ENCODE measurements at regions not wholly inside any gene's neighbourhood (a gene's known extent, or its start where the extent isn't known, plus 50 kb on each side); places are given as distances from the start of the nearest gene placed in this dataset.

GRCh38 chr3:162132981-162133380 lies 636.4 kb downstream of the OTOL1 start (continued):
- TF ChIP-seq, protein P1, sequence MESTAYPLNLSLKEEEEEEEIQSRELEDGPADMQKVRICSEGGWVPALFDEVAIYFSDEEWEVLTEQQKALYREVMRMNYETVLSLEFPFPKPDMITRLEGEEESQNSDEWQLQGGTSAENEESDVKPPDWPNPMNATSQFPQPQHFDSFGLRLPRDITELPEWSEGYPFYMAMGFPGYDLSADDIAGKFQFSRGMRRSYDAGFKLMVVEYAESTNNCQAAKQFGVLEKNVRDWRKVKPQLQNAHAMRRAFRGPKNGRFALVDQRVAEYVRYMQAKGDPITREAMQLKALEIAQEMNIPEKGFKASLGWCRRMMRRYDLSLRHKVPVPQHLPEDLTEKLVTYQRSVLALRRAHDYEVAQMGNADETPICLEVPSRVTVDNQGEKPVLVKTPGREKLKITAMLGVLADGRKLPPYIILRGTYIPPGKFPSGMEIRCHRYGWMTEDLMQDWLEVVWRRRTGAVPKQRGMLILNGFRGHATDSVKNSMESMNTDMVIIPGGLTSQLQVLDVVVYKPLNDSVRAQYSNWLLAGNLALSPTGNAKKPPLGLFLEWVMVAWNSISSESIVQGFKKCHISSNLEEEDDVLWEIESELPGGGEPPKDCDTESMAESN (CRISPR knock-in tag; conservative IDR thresholded peaks at IDR 0.05), result no peak
- no peak for TF ChIP-seq ZNF136 (CRISPR knock-in tag; IDR thresholded peaks at IDR 0.05; ENCODE audit: low read depth)

DNA sequence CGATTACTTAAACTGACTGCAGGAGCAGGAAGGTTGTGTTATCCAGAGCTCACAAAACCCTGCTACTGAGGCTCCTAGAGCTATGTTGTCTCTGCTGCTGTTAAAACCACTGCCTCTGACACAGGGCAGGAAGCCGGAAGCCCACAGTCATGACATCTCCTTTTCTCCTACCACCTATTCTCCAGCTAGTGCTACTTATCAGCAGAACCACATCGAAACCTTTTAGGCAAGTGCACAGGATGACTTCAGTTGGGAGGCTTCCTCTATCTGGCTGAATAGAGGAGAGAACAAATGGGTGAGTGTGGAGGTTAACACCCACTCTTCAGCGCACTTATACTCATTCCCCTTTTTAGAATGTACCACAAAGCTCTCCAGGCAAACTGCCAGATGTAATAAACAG lies 638.0 kb downstream of the OTOL1 start:
- H3K79me2 ChIP-seq (ENCODE audit: insufficient read depth, low read length), result no peaks in the 10 kb centered on the region
- intact Hi-C loops (cut with micrococcal nuclease; ENCODE audit: unreplicated experiment) (no loop called here), in situ Hi-C loops (cut with HindIII; ENCODE audit: extremely low pct_ligation_motif_present, low pct_unique_long_range_greater_than_20kb) (no loop called here)
- no peak overlapping the region for H3K9ac ChIP-seq (ENCODE audit: insufficient read depth, low read depth, low read length)
- ChIA-PET CTCF (ENCODE audit: low intra/inter-chr PET ratio, low total read pairs) (no interaction called here), POLR2A (no interaction called here)
- H3K4me1 ChIP-seq (ENCODE audit: insufficient read depth, low read length), result no peaks in the 10 kb centered on the region
- H3K27me3 ChIP-seq (ENCODE audit: control insufficient read depth in 1 of 2, insufficient read depth in 2 of 2, low read length in 2 of 2), result no peaks in the 10 kb centered on the region
- no peaks in the 10 kb centered on the region for H3K9me3 ChIP-seq (ENCODE audit: low read length)
- H3K4me2 ChIP-seq (ENCODE audit: low read depth, low read length), result no peak overlapping the region
- DNase-seq (ENCODE audit: low spot score) (no peak), FAIRE-seq (no peak), ATAC-seq (no peak)
- WGBS (ENCODE audit: low lambda C conversion rate), result 17% methylated on average over 4 of the region's 4 CpGs
- no peak overlapping the region for H3K27ac ChIP-seq (ENCODE audit: extremely low read length, insufficient read depth, low read length)
- no peaks in the 10 kb centered on the region for H3K36me3 ChIP-seq (replicated peaks in 1 of 2; ENCODE audit: control insufficient read depth in 1 of 2, insufficient read depth in 2 of 2, low read length in 2 of 2)
- H3K4me3 ChIP-seq (replicated peaks in 1 of 3; ENCODE audit: insufficient read depth in 1 of 3, low read depth in 2 of 3, low read length in 3 of 3), result no peak overlapping the region
- BruUV-seq (replicated peaks), result no TSS peak
- no peaks in the 10 kb centered on the region for H4K20me1 ChIP-seq (ENCODE audit: insufficient read depth, low read length)
- no peak overlapping the region for H2AFZ ChIP-seq (ENCODE audit: low read length)
- TF ChIP-seq, protein P2, sequence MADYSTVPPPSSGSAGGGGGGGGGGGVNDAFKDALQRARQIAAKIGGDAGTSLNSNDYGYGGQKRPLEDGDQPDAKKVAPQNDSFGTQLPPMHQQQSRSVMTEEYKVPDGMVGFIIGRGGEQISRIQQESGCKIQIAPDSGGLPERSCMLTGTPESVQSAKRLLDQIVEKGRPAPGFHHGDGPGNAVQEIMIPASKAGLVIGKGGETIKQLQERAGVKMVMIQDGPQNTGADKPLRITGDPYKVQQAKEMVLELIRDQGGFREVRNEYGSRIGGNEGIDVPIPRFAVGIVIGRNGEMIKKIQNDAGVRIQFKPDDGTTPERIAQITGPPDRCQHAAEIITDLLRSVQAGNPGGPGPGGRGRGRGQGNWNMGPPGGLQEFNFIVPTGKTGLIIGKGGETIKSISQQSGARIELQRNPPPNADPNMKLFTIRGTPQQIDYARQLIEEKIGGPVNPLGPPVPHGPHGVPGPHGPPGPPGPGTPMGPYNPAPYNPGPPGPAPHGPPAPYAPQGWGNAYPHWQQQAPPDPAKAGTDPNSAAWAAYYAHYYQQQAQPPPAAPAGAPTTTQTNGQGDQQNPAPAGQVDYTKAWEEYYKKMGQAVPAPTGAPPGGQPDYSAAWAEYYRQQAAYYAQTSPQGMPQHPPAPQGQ (CRISPR knock-in tag; IDR thresholded peaks at IDR 0.05; ENCODE audit: borderline replicate concordance), result no peak
- TF ChIP-seq FIP1L1 (IDR thresholded peaks at IDR 0.05; ENCODE audit: borderline replicate concordance, insufficient read depth, low read depth, low read length) (no peak), DBP (CRISPR knock-in tag; IDR thresholded peaks at IDR 0.05; ENCODE audit: not compliant biosample characterization) (no peak), FOXP1 (IDR thresholded peaks at IDR 0.05) (no peak), FOXP1 (CRISPR knock-in tag; IDR thresholded peaks at IDR 0.05) (no peak), IRF1 (CRISPR knock-in tag; IDR thresholded peaks at IDR 0.05; ENCODE audit: low read depth) (no peak), SPEN (CRISPR knock-in tag; IDR thresholded peaks at IDR 0.05; ENCODE audit: low read depth) (no peak), GLI4 (CRISPR knock-in tag; IDR thresholded peaks at IDR 0.05; ENCODE audit: borderline replicate concordance) (no peak), ZNF660 (CRISPR knock-in tag; IDR thresholded peaks at IDR 0.05; ENCODE audit: borderline replicate concordance, low read depth) (no peak), PLRG1 (conservative IDR thresholded peaks at IDR 0.05) (no peak)

Data from HepG2 (cell line).